ENCODE measurements at regions not wholly inside any gene's neighbourhood (a gene's known extent, or its start where the extent isn't known, plus 50 kb on each side); places are given as distances from the start of the nearest gene placed in this dataset.
"Not testable (repeated sequence)": the region's sequence is repeated elsewhere in the genome, so short reads cannot be mapped to it uniquely, and the experiment has no call there.

DNA sequence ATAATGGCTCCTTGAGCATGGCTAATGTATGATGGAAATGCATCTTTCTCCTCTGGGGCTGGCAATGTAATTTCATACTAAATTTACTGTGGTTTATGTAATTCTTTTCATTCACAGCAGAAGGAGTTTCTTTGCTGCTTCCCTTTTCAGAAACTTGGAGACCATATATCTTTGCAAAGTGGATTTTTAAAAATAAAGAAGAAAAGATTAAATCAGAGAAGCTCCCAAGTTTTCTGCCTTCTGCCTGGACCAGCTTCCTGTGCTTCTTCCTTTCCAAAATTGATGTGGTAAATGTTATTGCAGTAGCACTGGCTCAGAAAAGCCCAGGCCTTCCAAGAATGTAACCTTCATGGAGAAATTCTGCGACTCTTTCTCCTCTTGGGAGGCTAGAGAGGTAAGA, 300.1 kb upstream of the NCAM1 start:
- DNase-seq, result no peak

DNA sequence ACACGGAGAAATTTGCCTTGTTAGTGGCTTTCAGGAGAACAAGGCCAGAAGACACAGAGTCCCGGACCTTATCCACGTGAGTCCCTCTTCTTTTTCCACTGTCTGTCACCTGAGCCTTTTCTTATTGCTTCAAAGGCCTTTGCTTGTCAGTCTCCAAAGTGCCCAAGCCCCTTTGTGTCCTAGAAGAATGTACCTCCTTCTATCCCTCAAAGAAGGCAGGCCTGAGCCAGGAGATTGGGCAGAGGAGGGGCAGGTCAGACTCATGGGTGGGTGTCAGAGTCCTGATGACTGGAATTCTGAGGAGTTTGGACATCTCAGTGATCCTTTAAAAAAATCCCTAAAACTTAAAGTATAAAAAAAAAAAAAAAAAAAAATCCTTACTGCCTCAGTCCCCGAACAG, 299.6 kb upstream of the NCAM1 start:
- DNase-seq, result no peak

- DNase-seq, result no peak
Observed at GRCh38 chr11:112662554-112662953, 298.7 kb upstream of the NCAM1 start.

GRCh38 chr11:112663947-112664634, 297.1 kb upstream of the NCAM1 start:
- no peak for DNase-seq

DNA sequence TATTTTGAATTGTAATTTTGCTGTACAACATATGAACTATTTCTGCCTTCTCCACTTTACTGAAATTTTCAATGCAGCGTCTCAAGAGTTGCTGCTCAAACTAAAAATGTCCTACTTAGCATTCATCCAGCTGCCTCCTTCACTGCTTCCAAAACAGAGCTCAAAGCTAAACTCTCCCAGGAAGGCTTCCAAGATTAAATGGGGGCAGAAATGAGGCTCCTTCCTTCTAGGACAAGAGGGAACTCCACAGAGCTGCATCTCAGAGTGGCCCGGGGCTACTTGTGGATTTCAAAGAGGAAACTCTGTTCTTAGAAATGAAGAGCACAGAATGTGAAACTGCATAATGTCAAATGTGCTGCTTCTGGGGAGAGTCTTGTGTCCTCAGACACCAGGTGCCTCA, 295.9 kb upstream of the NCAM1 start:
- DNase-seq, result no peak

- no peak for DNase-seq
Observed at GRCh38 chr11:112666253-112666652, 295.0 kb upstream of the NCAM1 start.

- no peak for DNase-seq
Observed at GRCh38 chr11:112670806-112671570, 290.2 kb upstream of the NCAM1 start.

DNA sequence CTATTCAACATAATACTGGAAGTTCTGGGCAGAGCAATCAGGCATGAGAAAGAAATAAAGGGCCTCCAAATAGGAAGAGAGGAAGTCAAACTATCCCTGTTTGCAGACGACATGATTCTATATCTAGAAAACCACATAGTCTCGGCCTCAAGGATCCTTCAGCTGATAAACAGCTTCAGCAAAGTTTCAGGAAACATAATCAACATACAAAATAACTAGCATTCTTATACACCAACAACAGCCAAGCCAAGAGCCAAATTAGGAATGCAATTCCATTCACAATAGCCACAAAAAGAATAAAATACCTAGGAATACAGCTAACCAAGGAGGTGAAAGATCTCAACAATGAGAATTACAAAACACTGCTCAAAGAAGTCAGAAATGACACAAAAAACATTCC, 287.8 kb upstream of the NCAM1 start:
- DNase-seq, result not testable (repeated sequence)

DNA sequence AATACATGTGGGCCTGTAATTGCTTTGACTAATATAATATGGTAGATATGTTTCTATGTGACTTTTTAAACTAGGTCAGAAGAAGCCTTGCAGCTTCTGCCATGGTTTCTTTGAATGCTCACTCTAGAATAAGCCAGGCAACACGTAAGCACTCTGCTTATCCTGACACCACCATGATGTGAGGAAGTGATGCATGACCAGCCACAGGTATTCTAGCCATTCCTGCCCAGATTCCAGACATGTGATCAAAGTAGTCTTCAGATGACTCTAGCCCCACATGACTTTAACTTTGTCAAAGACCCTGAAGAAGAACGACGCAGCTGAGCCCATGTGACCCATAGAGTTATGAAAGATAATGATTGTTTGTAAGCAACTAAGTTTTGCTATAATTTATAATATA, 276.1 kb upstream of the NCAM1 start:
- no peak for DNase-seq

GRCh38 chr11:112689851-112690250, 271.4 kb upstream of the NCAM1 start:
- DNase-seq, result no peak

DNA sequence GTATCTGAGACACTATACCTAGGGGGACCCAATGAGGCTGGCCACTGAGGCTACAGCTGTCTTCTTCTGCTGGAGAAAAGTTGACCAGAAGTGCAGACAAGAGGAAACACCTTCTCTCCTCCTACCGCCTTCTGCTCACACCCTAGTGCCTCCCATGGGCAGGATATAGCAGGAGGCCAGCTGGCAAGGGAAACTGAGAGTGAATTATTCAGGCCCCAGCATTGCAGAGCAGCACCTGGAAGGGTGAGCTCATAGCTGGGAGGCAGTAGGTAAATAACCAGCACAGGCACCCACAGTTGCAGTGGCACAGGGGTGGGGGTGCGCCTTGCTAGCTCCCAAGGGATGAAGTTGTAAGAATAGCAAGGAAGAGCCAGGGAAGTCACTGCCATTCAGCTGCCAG, 267.4 kb upstream of the NCAM1 start:
- DNase-seq, result no peak

GRCh38 chr11:112694245-112694644, 267.0 kb upstream of the NCAM1 start:
- DNase-seq, result no peak

DNA sequence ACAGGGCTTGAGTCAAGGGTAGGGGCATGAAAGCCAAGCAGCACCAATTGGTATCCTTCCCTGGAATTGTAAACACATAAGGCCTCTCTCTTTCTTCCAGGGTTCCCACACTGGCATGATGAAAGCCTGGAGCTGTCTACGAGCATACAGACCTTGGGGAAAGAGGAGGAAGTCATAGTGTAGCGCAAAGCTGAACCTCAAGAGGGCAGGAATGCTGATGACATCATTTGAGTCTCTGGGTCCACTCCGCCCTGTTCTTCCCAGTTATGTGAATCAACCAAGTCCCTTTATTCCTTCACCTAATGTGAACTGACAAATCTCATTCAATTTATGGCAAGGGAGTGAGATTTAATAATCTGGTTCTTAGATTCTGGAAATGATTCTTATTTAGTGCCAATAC, 266.4 kb upstream of the NCAM1 start:
- no peak for DNase-seq

DNA sequence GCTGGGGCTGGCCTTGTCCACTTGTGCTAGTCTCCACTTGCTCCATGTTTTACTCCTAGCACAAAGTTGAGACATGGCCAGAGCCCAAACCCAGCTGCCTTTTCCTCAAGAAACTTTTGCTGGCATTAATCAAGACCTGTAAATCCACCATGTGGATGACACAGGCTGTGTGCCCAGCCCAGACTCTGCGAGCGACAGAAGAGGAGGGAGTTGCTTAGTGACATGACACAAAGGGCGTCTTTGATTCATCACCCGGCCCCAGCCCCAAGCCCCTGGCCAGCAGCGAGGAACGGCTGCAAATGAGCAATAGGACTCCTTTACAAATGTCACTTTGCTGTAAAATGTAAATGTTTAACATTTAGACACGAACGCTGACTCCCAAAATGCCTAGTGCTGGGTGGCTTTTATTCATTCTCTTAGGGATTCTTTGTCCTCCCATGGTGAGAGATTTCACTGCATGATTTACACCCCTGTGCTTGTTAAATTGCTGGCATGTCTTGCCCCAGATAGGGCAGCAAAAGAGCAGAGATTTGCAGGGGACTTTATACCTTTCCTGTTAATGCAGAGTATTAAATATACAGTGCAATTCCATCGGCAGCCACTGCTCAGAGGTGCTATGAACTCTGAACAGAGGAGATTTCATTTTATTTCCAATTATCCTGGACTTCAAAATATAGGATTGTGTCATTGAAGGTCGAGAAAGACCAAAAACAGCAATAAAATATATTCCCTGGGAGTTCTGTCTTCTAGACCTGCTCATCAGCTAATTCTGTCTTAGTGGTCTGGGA, 263.6 kb upstream of the NCAM1 start:
- DNase-seq, result no peak

DNA sequence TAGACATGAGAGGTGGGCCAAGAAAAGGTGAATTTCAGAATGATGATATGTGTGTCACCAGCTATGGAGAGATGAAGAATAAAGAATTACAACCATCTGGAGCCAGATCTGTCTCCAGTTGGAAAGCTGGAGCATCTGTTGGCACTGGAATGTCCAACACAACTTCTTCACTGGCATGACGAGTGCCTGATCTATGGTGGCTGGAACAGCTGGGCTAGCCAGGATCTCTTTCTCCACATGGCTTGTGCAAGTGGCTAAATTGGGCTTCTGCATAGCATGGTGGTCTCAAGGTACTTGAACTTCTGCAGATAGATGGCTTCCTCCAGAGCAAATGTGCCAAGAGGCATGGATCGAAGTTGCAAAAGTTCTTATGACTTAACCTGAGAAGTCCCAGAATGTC, 256.1 kb upstream of the NCAM1 start:
- DNase-seq, result no peak

DNA sequence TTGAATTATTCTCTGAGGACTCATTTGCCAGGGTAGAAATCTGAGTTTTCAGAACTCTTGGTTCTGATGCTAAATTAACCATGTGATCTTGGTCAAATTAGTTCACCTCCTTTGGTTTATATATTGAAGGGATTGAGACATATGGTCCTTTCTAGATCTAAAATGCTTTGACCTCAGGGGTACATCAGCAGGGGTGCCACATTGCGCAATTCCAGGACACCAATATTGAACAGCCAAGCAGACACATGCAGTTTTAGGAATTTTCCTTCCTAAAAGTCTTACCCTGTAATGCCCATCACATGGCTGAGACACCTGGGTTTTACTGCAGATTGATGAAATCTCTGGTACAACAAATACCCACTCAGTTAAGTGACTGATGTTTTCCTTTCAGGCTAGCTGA, 254.4 kb upstream of the NCAM1 start:
- DNase-seq, result no peak

- not testable (repeated sequence) for DNase-seq
Observed at GRCh38 chr11:112714340-112714739, 246.9 kb upstream of the NCAM1 start.

- no peak for DNase-seq
Observed at GRCh38 chr11:112715056-112715455, 246.2 kb upstream of the NCAM1 start.

DNA sequence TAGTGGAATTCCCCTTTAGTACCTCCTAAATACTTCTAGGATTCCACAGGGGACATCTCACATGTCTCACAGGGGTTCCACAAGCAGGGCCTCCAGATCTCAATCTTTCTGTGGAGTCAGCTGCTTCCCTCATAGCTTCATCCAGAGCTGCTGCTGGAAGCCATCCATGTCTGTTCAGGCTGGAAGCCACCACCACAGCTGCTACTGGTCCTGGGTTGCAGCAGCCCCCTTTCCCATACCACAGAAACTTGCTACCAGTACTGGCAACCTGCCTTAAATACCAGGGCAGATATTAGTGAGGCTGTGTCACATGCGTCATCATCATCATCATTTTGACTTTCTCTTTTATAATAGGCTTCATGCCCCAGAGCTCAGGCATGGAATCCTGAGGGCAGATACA, 242.7 kb upstream of the NCAM1 start:
- DNase-seq, result no peak

GRCh38 chr11:112719736-112720525, 241.3 kb upstream of the NCAM1 start:
- no peak for DNase-seq

DNA sequence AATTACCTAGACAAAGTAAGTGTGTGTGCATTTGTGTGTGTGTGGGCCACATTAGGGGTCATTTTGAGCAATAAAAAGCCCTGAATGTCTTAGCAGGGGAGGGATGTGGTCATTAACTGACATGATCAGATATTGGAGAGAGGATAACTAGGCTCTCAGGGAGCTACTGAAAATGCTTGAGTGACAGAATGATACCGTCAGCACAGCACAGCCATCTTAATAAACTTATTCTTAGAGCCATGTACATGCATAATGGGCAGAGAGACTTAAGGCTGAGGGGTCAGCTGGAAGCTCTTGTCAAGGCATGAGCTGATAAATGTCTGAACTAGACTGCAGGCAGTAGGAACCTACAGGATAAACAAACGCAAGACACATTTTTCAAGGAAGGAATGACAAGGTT, 239.1 kb upstream of the NCAM1 start:
- DNase-seq, result no peak

GRCh38 chr11:112722876-112723275, 238.3 kb upstream of the NCAM1 start:
- no peak for DNase-seq
